GM20000 (cell line): ENCODE measurements at regions not wholly inside any gene's neighbourhood (a gene's known extent, or its start where the extent isn't known, plus 50 kb on each side); places are given as distances from the start of the nearest gene placed in this dataset.

Experiments used
- DNase-seq: peaks from one replicate; pipeline ENCODE4 v3.0.0; 2012; ENCODE audit warnings: low spot score
- CTCF ChIP-seq: IDR thresholded peaks from 2 replicates; pipeline ENCODE4 v1.5.1; 2012; ENCODE audit warnings: mild to moderate bottlenecking, control low read depth; ENCODE audit errors: extremely low read depth, missing control alignments

GRCh38 chr20:60431349-60431748, 473.1 kb downstream of the CDH26 start:
- no peak for TF ChIP-seq CTCF
- DNase-seq = no peak

GRCh38 chr20:60437418-60437817, 479.2 kb downstream of the CDH26 start:
- no peak for DNase-seq
- no peak for TF ChIP-seq CTCF

GRCh38 chr20:60446267-60447111, 488.3 kb downstream of the CDH26 start:
- no peak for TF ChIP-seq CTCF
- DNase-seq = no peak

- no peak for TF ChIP-seq CTCF
- no peak for DNase-seq
Observed at GRCh38 chr20:60447703-60448102, 489.5 kb downstream of the CDH26 start.

GRCh38 chr20:60453388-60454246, 495.4 kb downstream of the CDH26 start:
- no peak for DNase-seq
- no peak for TF ChIP-seq CTCF

- DNase-seq = no peak
- TF ChIP-seq CTCF = no peak
Observed at GRCh38 chr20:60454491-60454890, 496.3 kb downstream of the CDH26 start.

GRCh38 chr20:60455272-60455671, 497.0 kb downstream of the CDH26 start:
- no peak for DNase-seq
- TF ChIP-seq CTCF = no peak
